Erythroblast (primary cell): ENCODE measurements at regions not wholly inside any gene's neighbourhood (a gene's known extent, or its start where the extent isn't known, plus 50 kb on each side); places are given as distances from the start of the nearest gene placed in this dataset.

Source experiments
- DNase-seq, 2 experiments: peaks; one replicate each; lab custom pipeline; 2025; lab: John Stamatoyannopoulos, UW
- GATA1 ChIP-seq: IDR thresholded peaks from 2 replicates; pipeline ENCODE4 v1.6.1; 2011; ENCODE audit warnings: low read depth, mild to moderate bottlenecking, control low read depth, low read length, moderate library complexity
- POLR2A ChIP-seq: IDR thresholded peaks from 2 replicates; pipeline ENCODE4 v1.6.1; 2011; ENCODE audit warnings: mild to moderate bottlenecking, low read length

- peak; percentile 2 to 17 for DNase-seq
- no peak for TF ChIP-seq POLR2A
- no peak for TF ChIP-seq GATA1
Observed at GRCh38 chr6:19988555-19988954, 151.4 kb downstream of the ID4 start.

GRCh38 chr6:19991176-19991575 lies 154.0 kb downstream of the ID4 start:
- TF ChIP-seq GATA1 (no peak), POLR2A (no peak)
- DNase-seq, result no peak

GRCh38 chr6:19994909-19995308 lies 157.7 kb downstream of the ID4 start:
- TF ChIP-seq GATA1 (no peak), POLR2A (no peak)
- DNase-seq, result no peak

- peak; percentile 35 to 76 for DNase-seq
Observed at GRCh38 chr6:19995575-19996257, 158.5 kb downstream of the ID4 start.

GRCh38 chr6:19997104-19997503 lies 159.9 kb downstream of the ID4 start:
- TF ChIP-seq GATA1 (no peak), POLR2A (no peak)
- DNase-seq, result no peak

More at GRCh38 chr6:19995575-19996257, 158.5 kb downstream of the ID4 start:
- TF ChIP-seq GATA1, result no peak
- no peak for TF ChIP-seq POLR2A

DNA sequence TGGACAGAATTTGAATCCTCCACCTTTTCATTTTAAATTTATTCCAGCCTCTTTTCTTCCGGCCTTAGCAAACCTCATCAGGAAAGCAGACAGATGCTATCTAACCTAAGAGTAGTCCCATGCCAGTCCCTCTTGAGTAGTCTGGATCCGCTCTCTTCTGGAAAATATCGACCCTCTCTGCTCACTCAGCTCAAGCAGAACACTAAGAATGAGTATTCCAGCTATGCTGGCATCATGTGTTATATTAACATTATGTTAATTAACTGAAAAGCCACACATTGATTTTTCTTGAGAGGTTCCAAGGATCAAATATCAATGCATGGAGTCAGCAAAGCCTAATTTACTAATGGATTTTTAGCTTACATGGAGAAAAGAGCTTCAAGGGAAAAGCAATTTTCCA lies 161.4 kb downstream of the ID4 start:
- DNase-seq, result no peak
- no peak for TF ChIP-seq GATA1
- TF ChIP-seq POLR2A, result no peak

- no peak for TF ChIP-seq GATA1
- TF ChIP-seq POLR2A, result no peak
- DNase-seq, result peak; percentile 2 to 10
Observed at GRCh38 chr6:19999319-20000191, 162.4 kb downstream of the ID4 start.

DNA sequence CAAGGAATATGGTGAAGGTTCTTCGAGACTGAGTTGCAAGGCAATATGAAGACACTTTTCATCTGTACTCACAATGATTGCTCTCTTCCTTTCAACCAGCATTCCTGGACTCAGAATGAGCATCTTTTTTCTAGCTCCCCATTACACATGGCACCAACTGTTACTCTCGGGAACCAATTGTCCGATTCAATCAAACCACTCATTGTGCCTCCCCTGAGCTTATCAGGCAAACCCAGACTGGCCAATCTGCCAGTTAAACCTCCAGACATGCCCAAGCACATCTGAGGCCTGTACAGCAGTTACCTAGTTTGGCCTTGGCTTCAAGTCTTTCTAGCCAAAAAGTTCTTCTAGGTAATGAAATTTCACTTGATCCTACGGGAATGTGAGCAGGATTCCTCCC lies 164.1 kb downstream of the ID4 start:
- DNase-seq, result peak in 1 of 2 experiments; percentile 18
- no peak for TF ChIP-seq GATA1
- TF ChIP-seq POLR2A, result no peak

GRCh38 chr6:20006037-20006436 lies 168.9 kb downstream of the ID4 start:
- TF ChIP-seq GATA1 (no peak), POLR2A (no peak)
- no peak for DNase-seq

GRCh38 chr6:20008131-20008530 lies 171.0 kb downstream of the ID4 start:
- no peak for DNase-seq
- TF ChIP-seq POLR2A (no peak), GATA1 (no peak)

- DNase-seq, result no peak
- TF ChIP-seq POLR2A (no peak), GATA1 (no peak)
Observed at GRCh38 chr6:20013066-20013861, 176.1 kb downstream of the ID4 start.

DNA sequence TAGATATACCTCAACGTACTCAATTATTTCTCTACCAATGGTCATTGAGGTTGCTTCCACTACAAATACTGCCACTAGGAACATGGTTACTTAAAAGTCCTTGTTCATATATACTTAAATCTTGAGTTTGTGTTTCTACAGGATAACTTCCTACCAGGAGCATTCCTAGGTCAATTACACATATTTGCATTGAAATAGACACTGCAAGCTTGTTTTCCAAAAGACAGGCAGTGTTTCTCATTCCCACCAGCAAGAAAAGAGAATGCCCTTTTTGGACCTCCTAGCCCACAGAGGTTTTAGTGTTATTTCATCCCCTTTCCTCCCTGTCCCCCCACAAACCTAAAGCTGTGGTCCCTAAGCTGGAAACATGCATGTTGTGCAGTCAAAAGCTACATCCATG lies 177.3 kb downstream of the ID4 start:
- TF ChIP-seq POLR2A, result no peak
- no peak for TF ChIP-seq GATA1
- no peak for DNase-seq

DNA sequence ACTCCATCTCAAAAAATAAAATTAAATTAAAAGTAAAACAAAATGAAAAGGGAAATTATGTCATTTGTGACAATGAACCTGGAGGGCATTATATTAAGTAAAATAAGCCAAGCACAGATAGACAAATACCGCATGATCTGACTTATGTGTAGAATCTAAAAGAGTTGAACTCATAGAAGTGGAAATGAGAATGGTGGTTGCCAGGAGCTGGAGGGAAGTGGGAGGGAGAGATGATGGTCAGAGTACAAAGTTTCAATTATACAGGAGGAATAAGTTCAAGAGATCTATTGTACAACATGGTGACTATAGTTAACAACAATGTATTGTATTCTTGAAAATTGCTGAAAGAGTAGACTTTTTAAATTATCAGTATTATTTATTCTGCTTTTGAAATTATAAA lies 183.4 kb downstream of the ID4 start:
- no peak for TF ChIP-seq POLR2A
- no peak for TF ChIP-seq GATA1
- DNase-seq, result no peak

- DNase-seq, result no peak
- TF ChIP-seq GATA1 (no peak), POLR2A (no peak)
Observed at GRCh38 chr6:20021795-20022194, 184.6 kb downstream of the ID4 start.

GRCh38 chr6:20023549-20024315 lies 186.6 kb downstream of the ID4 start:
- peak; percentile 8 to 26 for DNase-seq
